Large intestine (tissue), 3 donors: ENCODE measurements at regions not wholly inside any gene's neighbourhood (a gene's known extent, or its start where the extent isn't known, plus 50 kb on each side); places are given as distances from the start of the nearest gene placed in this dataset.

Experiments used
- DNase-seq, 2 donors: peaks; one replicate each; pipeline versions ENCODE4 v3.0.0 to v3.0.0-alpha.2; 2013
- H3K27ac ChIP-seq: one replicate; pipeline ENCODE4 v1.5.1; 2013; ENCODE audit warnings: low read length
- H3K27me3 ChIP-seq: 2 replicates; pipeline ENCODE4 v1.6.1; 2013; ENCODE audit warnings: low read length; ENCODE audit not compliant: control insufficient read depth, insufficient read depth
- H3K36me3 ChIP-seq: 2 replicates; pipeline ENCODE4 v1.6.1; 2013; ENCODE audit warnings: low read length; ENCODE audit not compliant: control insufficient read depth, insufficient read depth
- H3K4me1 ChIP-seq: one replicate; pipeline ENCODE4 v1.6.1; 2013; ENCODE audit warnings: low read length; ENCODE audit not compliant: control insufficient read depth, insufficient read depth
- H3K4me3 ChIP-seq: one replicate; pipeline ENCODE4 v1.5.1; 2013; ENCODE audit warnings: low read length
- H3K9me3 ChIP-seq: one replicate; pipeline ENCODE4 v1.6.1; 2013; ENCODE audit warnings: mild to moderate bottlenecking, low read depth, low read length, moderate library complexity; ENCODE audit not compliant: control insufficient read depth
- WGBS: methylation state at CpG from one replicate; pipeline ENCODE4 v1.1.5; 2013; ENCODE audit warnings: low lambda C conversion rate; ENCODE audit not compliant: insufficient coverage; 5-methylcytosine and 5-hydroxymethylcytosine counted together

GRCh38 chr3:181549266-181549665 is 162.5 kb upstream of the SOX2 start:
- Histone ChIP-seq H3K4me3 (no peak overlapping the region), H3K27me3 (no peaks in the 10 kb centered on the region), H3K4me1 (no peaks in the 10 kb centered on the region), H3K36me3 (no peaks in the 10 kb centered on the region), H3K27ac (no peak overlapping the region), H3K9me3 (no peaks in the 10 kb centered on the region)
- no peak for DNase-seq
- 67% methylated on average over 1 of the region's 3 CpGs for WGBS

- no peak for DNase-seq
- no peaks in the 10 kb centered on the region for H3K9me3 ChIP-seq
- H3K27ac ChIP-seq = no peak overlapping the region
- H3K4me1 ChIP-seq = no peaks in the 10 kb centered on the region
- no peaks in the 10 kb centered on the region for H3K36me3 ChIP-seq
- no CpG with 5 or more reads among the region's 2 CpGs for WGBS
- no peaks in the 10 kb centered on the region for H3K27me3 ChIP-seq
- no peak overlapping the region for H3K4me3 ChIP-seq
Measured at GRCh38 chr3:181541414-181541813, 170.3 kb upstream of the SOX2 start.

- Histone ChIP-seq H3K9me3 (no peaks in the 10 kb centered on the region), H3K4me1 (no peaks in the 10 kb centered on the region), H3K27me3 (no peaks in the 10 kb centered on the region), H3K27ac (no peak overlapping the region), H3K4me3 (no peak overlapping the region), H3K36me3 (no peaks in the 10 kb centered on the region)
- WGBS = no CpG with 5 or more reads among the region's 3 CpGs
- no peak for DNase-seq
Measured at GRCh38 chr3:181534781-181535221, 176.9 kb upstream of the SOX2 start.

GRCh38 chr3:181533811-181534210 is 177.9 kb upstream of the SOX2 start:
- DNase-seq = no peak
- H3K36me3 ChIP-seq = no peaks in the 10 kb centered on the region
- no peaks in the 10 kb centered on the region for H3K4me1 ChIP-seq
- no peaks in the 10 kb centered on the region for H3K9me3 ChIP-seq
- no CpG with 5 or more reads among the region's 4 CpGs for WGBS
- H3K4me3 ChIP-seq = no peak overlapping the region
- no peak overlapping the region for H3K27ac ChIP-seq
- no peaks in the 10 kb centered on the region for H3K27me3 ChIP-seq

GRCh38 chr3:181530584-181530983 is 181.1 kb upstream of the SOX2 start:
- Histone ChIP-seq H3K4me3 (no peak overlapping the region), H3K4me1 (no peaks in the 10 kb centered on the region), H3K27ac (no peak overlapping the region), H3K27me3 (no peaks in the 10 kb centered on the region), H3K36me3 (no peaks in the 10 kb centered on the region), H3K9me3 (no peaks in the 10 kb centered on the region)
- DNase-seq = no peak

- Histone ChIP-seq H3K36me3 (no peaks in the 10 kb centered on the region), H3K27ac (no peak overlapping the region)
- WGBS = 100% methylated on average over 1 of the region's 2 CpGs
Measured at GRCh38 chr3:181521831-181522230, 189.9 kb upstream of the SOX2 start.

GRCh38 chr3:181518222-181518621 is 193.5 kb upstream of the SOX2 start:
- no CpG with 5 or more reads among the region's 3 CpGs for WGBS
- peak in 1 of 2 donors; percentile 4 for DNase-seq
- no peaks in the 10 kb centered on the region for H3K4me1 ChIP-seq
- H3K36me3 ChIP-seq = no peaks in the 10 kb centered on the region
- H3K4me3 ChIP-seq = no peak overlapping the region
- no peaks in the 10 kb centered on the region for H3K27me3 ChIP-seq
- peaks cover 2% of the 10 kb centered on the region for H3K9me3 ChIP-seq
- H3K27ac ChIP-seq = no peak overlapping the region

More at GRCh38 chr3:181521831-181522230, 189.9 kb upstream of the SOX2 start:
- Histone ChIP-seq H3K4me1 (no peaks in the 10 kb centered on the region), H3K27me3 (no peaks in the 10 kb centered on the region), H3K4me3 (no peak overlapping the region), H3K9me3 (peaks cover 2% of the 10 kb centered on the region)
- no peak for DNase-seq

GRCh38 chr3:181512787-181513186 is 198.9 kb upstream of the SOX2 start:
- no peaks in the 10 kb centered on the region for H3K4me1 ChIP-seq

GRCh38 chr3:181510500-181510899 is 201.2 kb upstream of the SOX2 start:
- Histone ChIP-seq H3K36me3 (no peaks in the 10 kb centered on the region), H3K27me3 (no peaks in the 10 kb centered on the region), H3K4me1 (no peaks in the 10 kb centered on the region), H3K9me3 (no peaks in the 10 kb centered on the region), H3K4me3 (no peak overlapping the region), H3K27ac (no peak overlapping the region)
- DNase-seq = no peak
- WGBS = no CpG with 5 or more reads among the region's 3 CpGs

More at GRCh38 chr3:181512787-181513186, 198.9 kb upstream of the SOX2 start:
- no peaks in the 10 kb centered on the region for H3K27me3 ChIP-seq
- H3K36me3 ChIP-seq = no peaks in the 10 kb centered on the region
- H3K27ac ChIP-seq = no peak overlapping the region
- no CpG with 5 or more reads among the region's 1 CpG for WGBS
- H3K4me3 ChIP-seq = no peak overlapping the region
- no peak for DNase-seq
- H3K9me3 ChIP-seq = no peaks in the 10 kb centered on the region

GRCh38 chr3:181497358-181497757 is 214.4 kb upstream of the SOX2 start:
- WGBS = no CpG with 5 or more reads among the region's 3 CpGs
- Histone ChIP-seq H3K27me3 (no peaks in the 10 kb centered on the region), H3K9me3 (no peaks in the 10 kb centered on the region), H3K4me3 (no peak overlapping the region), H3K27ac (no peak overlapping the region), H3K36me3 (no peaks in the 10 kb centered on the region), H3K4me1 (no peaks in the 10 kb centered on the region)
- DNase-seq = no peak

GRCh38 chr3:181493423-181493822 is 218.3 kb upstream of the SOX2 start:
- no CpG with 5 or more reads among the region's 3 CpGs for whole genome bisulfite sequencing
- no peaks in the 10 kb centered on the region for H3K27me3 ChIP-seq
- H3K4me1 ChIP-seq = no peaks in the 10 kb centered on the region
- H3K27ac ChIP-seq = no peak overlapping the region
- no peaks in the 10 kb centered on the region for H3K36me3 ChIP-seq
- H3K9me3 ChIP-seq = no peaks in the 10 kb centered on the region
- no peak for DNase-seq
- H3K4me3 ChIP-seq = no peak overlapping the region
